HL-60 (cell line): ENCODE measurements at regions not wholly inside any gene's neighbourhood (a gene's known extent, or its start where the extent isn't known, plus 50 kb on each side); places are given as distances from the start of the nearest gene placed in this dataset.

ENCODE experiments used
- GABPA ChIP-seq: IDR thresholded peaks from 2 replicates; pipeline ENCODE4 v1.6.1; 2012; ENCODE audit warnings: low read depth
- POLR2AphosphoS5 ChIP-seq: IDR thresholded peaks from 2 replicates; pipeline ENCODE4 v1.6.1; 2012; ENCODE audit warnings: low read depth
- SPI1 ChIP-seq: IDR thresholded peaks from 2 replicates; pipeline ENCODE4 v1.6.1; 2012; ENCODE audit warnings: low read depth, mild to moderate bottlenecking, borderline replicate concordance
- TF ChIP-seq, protein P1 (sequence below): IDR thresholded peaks from one replicate; pipeline ENCODE4 v1.5.1; 2011; ENCODE audit warnings: low read length, control low read depth, inconsistent platforms; ENCODE audit not compliant: insufficient read depth
- TF ChIP-seq, protein P2 (sequence below): IDR thresholded peaks from 2 replicates; pipeline ENCODE4 v1.6.1; 2012; ENCODE audit warnings: low read depth; ENCODE audit not compliant: insufficient replicate concordance

DNA sequence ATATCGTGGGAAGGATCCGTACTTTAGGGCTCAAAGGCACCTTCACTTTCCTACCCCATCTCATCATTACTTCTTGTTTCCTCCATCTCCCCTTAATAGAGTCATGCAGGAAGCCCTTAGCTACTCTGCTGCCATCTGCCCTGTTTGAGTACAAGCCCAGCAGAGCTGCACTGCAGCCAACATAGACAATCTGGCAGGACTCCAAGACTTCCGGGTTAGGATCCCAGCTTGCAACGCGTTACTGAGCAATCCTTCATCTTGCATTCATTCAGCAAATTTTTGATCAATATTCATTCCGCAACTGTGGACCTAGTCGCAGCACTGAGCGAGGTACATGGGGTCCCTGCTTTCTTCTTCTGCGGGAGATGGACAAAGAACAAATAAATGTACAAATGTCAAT, 344.9 kb downstream of the BCOR start:
- TF ChIP-seq, protein P1, sequence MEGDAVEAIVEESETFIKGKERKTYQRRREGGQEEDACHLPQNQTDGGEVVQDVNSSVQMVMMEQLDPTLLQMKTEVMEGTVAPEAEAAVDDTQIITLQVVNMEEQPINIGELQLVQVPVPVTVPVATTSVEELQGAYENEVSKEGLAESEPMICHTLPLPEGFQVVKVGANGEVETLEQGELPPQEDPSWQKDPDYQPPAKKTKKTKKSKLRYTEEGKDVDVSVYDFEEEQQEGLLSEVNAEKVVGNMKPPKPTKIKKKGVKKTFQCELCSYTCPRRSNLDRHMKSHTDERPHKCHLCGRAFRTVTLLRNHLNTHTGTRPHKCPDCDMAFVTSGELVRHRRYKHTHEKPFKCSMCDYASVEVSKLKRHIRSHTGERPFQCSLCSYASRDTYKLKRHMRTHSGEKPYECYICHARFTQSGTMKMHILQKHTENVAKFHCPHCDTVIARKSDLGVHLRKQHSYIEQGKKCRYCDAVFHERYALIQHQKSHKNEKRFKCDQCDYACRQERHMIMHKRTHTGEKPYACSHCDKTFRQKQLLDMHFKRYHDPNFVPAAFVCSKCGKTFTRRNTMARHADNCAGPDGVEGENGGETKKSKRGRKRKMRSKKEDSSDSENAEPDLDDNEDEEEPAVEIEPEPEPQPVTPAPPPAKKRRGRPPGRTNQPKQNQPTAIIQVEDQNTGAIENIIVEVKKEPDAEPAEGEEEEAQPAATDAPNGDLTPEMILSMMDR = no peak
- TF ChIP-seq SPI1 (no peak), GABPA (no peak), POLR2AphosphoS5 (no peak)
- TF ChIP-seq, protein P2, sequence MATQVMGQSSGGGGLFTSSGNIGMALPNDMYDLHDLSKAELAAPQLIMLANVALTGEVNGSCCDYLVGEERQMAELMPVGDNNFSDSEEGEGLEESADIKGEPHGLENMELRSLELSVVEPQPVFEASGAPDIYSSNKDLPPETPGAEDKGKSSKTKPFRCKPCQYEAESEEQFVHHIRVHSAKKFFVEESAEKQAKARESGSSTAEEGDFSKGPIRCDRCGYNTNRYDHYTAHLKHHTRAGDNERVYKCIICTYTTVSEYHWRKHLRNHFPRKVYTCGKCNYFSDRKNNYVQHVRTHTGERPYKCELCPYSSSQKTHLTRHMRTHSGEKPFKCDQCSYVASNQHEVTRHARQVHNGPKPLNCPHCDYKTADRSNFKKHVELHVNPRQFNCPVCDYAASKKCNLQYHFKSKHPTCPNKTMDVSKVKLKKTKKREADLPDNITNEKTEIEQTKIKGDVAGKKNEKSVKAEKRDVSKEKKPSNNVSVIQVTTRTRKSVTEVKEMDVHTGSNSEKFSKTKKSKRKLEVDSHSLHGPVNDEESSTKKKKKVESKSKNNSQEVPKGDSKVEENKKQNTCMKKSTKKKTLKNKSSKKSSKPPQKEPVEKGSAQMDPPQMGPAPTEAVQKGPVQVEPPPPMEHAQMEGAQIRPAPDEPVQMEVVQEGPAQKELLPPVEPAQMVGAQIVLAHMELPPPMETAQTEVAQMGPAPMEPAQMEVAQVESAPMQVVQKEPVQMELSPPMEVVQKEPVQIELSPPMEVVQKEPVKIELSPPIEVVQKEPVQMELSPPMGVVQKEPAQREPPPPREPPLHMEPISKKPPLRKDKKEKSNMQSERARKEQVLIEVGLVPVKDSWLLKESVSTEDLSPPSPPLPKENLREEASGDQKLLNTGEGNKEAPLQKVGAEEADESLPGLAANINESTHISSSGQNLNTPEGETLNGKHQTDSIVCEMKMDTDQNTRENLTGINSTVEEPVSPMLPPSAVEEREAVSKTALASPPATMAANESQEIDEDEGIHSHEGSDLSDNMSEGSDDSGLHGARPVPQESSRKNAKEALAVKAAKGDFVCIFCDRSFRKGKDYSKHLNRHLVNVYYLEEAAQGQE = no peak
